ENCODE measurements at regions not wholly inside any gene's neighbourhood (a gene's known extent, or its start where the extent isn't known, plus 50 kb on each side); places are given as distances from the start of the nearest gene placed in this dataset.

DNA sequence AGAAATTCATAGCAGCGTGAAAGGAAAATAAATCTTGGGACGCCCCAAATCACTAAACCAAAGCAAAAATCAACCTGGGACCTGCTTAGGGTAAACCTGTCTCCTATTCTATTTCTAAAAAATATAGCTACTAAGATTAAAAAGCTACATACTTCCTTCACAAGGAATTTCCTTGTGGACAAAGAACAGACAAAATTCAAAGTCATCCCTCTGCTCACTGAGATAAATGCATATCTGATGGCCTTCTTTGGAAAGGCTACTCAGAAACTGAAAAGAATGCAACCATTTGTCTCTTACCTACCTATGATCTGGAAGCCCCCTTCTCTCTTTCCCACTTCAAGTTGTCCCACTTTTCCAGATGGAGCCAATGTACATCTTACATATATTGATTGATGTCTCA, 93.0 kb upstream of the CNOT2 start:
- Histone ChIP-seq H3K9me3 (peaks cover 0 to 7% (median 0%) of the 10 kb centered on the region in 4 donors), H3K4me1 (no peaks in the 10 kb centered on the region), H3K4me3 (no peak overlapping the region), H3K36me3 (no peaks in the 10 kb centered on the region), H3K27me3 (no peaks in the 10 kb centered on the region), H3K27ac (no peak overlapping the region)
- intact Hi-C loops (cut with DNase I), result no loop called here
- no peak for TF ChIP-seq POLR2A (IDR thresholded peaks at IDR 0.05)
- DNase-seq, result no peak
- WGBS, 2 donors, result 92 to 99% methylated on average over 2 of the region's 2 CpGs

DNA sequence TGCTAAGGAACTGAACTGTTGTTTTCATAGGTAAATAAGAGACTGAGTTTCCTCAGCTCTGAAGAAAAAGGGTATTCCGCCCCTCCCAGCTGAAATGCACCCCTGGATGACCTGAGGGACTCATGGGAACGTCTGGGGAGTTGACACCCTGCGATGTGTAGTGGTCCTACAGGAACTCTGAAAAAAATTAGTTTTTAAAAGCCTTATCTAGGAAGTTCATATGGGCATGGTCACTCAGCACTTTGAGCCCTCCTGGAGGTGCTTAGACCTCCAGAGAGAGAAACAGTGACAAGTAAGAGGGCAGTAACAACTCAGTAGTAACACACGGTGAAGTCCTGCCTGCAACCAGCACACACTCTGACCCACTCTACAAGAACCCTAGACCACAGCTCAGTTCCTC, 91.2 kb upstream of the CNOT2 start:
- Histone ChIP-seq H3K9me3 (peaks cover 0 to 7% (median 0%) of the 10 kb centered on the region in 4 donors), H3K4me3 (no peak overlapping the region), H3K4me1 (no peaks in the 10 kb centered on the region), H3K27me3 (no peaks in the 10 kb centered on the region), H3K36me3 (no peaks in the 10 kb centered on the region), H3K27ac (no peak overlapping the region)
- intact Hi-C loops (cut with DNase I), result no loop called here
- TF ChIP-seq POLR2AphosphoS5 (IDR thresholded peaks at IDR 0.05) (no peak), POLR2A (IDR thresholded peaks at IDR 0.05) (no peak), EP300 (IDR thresholded peaks at IDR 0.05) (no peak)
- TF ChIP-seq, protein P1, sequence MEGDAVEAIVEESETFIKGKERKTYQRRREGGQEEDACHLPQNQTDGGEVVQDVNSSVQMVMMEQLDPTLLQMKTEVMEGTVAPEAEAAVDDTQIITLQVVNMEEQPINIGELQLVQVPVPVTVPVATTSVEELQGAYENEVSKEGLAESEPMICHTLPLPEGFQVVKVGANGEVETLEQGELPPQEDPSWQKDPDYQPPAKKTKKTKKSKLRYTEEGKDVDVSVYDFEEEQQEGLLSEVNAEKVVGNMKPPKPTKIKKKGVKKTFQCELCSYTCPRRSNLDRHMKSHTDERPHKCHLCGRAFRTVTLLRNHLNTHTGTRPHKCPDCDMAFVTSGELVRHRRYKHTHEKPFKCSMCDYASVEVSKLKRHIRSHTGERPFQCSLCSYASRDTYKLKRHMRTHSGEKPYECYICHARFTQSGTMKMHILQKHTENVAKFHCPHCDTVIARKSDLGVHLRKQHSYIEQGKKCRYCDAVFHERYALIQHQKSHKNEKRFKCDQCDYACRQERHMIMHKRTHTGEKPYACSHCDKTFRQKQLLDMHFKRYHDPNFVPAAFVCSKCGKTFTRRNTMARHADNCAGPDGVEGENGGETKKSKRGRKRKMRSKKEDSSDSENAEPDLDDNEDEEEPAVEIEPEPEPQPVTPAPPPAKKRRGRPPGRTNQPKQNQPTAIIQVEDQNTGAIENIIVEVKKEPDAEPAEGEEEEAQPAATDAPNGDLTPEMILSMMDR (IDR thresholded peaks at IDR 0.05), result no peak
- no peak for DNase-seq
- 88 to 90% methylated on average over 4 of the region's 4 CpGs for WGBS, 2 donors

DNA sequence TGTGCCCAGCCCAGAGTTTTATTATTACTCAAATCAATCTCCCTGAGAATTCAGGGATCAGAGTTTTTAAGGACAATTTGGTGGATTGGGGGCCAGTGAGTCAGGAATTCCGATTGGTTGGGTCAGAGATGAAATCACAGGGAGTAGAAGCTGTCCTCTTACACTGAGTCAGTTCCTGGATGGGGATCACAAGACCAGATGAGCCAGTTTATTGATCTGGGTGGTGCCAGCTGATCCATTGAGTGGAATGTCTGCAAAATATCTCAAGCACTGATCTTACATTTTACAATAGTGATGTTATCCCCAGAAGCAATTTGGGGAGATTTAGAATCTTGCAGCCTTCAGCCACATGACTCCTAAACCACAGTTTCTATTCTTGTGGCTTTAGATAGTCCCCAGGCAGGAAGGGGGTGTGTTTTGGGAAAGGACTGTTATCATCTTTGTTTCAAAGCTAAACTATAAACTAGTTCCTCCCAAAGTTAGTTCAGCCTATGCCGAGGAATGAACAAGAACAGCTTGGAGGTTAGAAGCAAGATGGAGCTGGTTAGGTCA, 89.1 kb upstream of the CNOT2 start:
- no peaks in the 10 kb centered on the region for H3K4me1 ChIP-seq
- DNase-seq, result no peak
- H3K9me3 ChIP-seq, result peaks cover 0 to 7% (median 0%) of the 10 kb centered on the region in 4 donors
- H3K27me3 ChIP-seq, result no peaks in the 10 kb centered on the region
- H3K27ac ChIP-seq, result no peak overlapping the region
- H3K36me3 ChIP-seq, result no peaks in the 10 kb centered on the region
- TF ChIP-seq EP300 (IDR thresholded peaks at IDR 0.05) (no peak), POLR2AphosphoS5 (IDR thresholded peaks at IDR 0.05) (no peak), POLR2A (IDR thresholded peaks at IDR 0.05) (no peak)
- TF ChIP-seq, protein P1 (IDR thresholded peaks at IDR 0.05), result no peak
- intact Hi-C loops (cut with DNase I), result no loop called here
- H3K4me3 ChIP-seq, result no peak overlapping the region
- 70 to 86% methylated on average over 2 of the region's 2 CpGs for WGBS, 2 donors

- Histone ChIP-seq H3K36me3 (no peaks in the 10 kb centered on the region), H3K4me3 (no peak overlapping the region), H3K27ac (no peak overlapping the region), H3K4me1 (no peaks in the 10 kb centered on the region), H3K27me3 (no peaks in the 10 kb centered on the region), H3K9me3 (peaks cover 0 to 7% (median 0%) of the 10 kb centered on the region in 4 donors)
- TF ChIP-seq, protein P1 (IDR thresholded peaks at IDR 0.05), result no peak
- TF ChIP-seq POLR2AphosphoS5 (IDR thresholded peaks at IDR 0.05) (no peak), EP300 (IDR thresholded peaks at IDR 0.05) (no peak), POLR2A (IDR thresholded peaks at IDR 0.05) (no peak)
- intact Hi-C loops (cut with DNase I), result no loop called here
- DNase-seq, result no peak
Measured at GRCh38 chr12:70154960-70155589, 88.2 kb upstream of the CNOT2 start.

GRCh38 chr12:70157099-70157498, 86.1 kb upstream of the CNOT2 start:
- 86 to 90% methylated on average over 1 of the region's 1 CpG for WGBS, 2 donors
- intact Hi-C loops (cut with DNase I), result no loop called here
- H3K27me3 ChIP-seq, result no peaks in the 10 kb centered on the region
- no peak overlapping the region for H3K4me3 ChIP-seq
- no peak overlapping the region for H3K27ac ChIP-seq
- peaks cover 0 to 7% (median 0%) of the 10 kb centered on the region in 4 donors for H3K9me3 ChIP-seq
- H3K4me1 ChIP-seq, result no peaks in the 10 kb centered on the region
- TF ChIP-seq, protein P1 (IDR thresholded peaks at IDR 0.05), result no peak
- no peak for TF ChIP-seq EP300 (IDR thresholded peaks at IDR 0.05)
- no peak for TF ChIP-seq POLR2A (IDR thresholded peaks at IDR 0.05)
- no peak for TF ChIP-seq POLR2AphosphoS5 (IDR thresholded peaks at IDR 0.05)
- DNase-seq, result no peak
- H3K36me3 ChIP-seq, result no peaks in the 10 kb centered on the region
